ENCODE measurements at regions not wholly inside any gene's neighbourhood (a gene's known extent, or its start where the extent isn't known, plus 50 kb on each side); places are given as distances from the start of the nearest gene placed in this dataset.
A peak's percentile ranks its signal among the peaks of the same experiment; 100 is the strongest.

- no peak overlapping the region for H3K4me3 ChIP-seq
- H3K27me3 ChIP-seq (ENCODE audit: low read depth) = peaks cover 73% of the 10 kb centered on the region
- H3K36me3 ChIP-seq = no peaks in the 10 kb centered on the region
- H3K27ac ChIP-seq = no peak overlapping the region
- ATAC-seq (no peak), DNase-seq (no peak)
- no peaks in the 10 kb centered on the region for H3K4me1 ChIP-seq
- intact Hi-C loops (cut with DNase I) = no loop called here
- no peaks in the 10 kb centered on the region for H3K9me3 ChIP-seq
- TF ChIP-seq CTCF (IDR thresholded peaks at IDR 0.05) = no peak
Observed at GRCh38 chr17:49904893-49905292, 57.0 kb upstream of the TAC4 start.

GRCh38 chr17:49906531-49907136, 58.8 kb upstream of the TAC4 start:
- Histone ChIP-seq H3K4me3 (no peak overlapping the region), H3K9me3 (no peaks in the 10 kb centered on the region), H3K27me3 (ENCODE audit: low read depth) (peaks cover 84% of the 10 kb centered on the region), H3K27ac (no peak overlapping the region), H3K4me1 (no peaks in the 10 kb centered on the region), H3K36me3 (no peaks in the 10 kb centered on the region)
- DNase-seq = no peak
- intact Hi-C loops (cut with DNase I) = no loop called here
- ATAC-seq = no peak
- TF ChIP-seq CTCF (IDR thresholded peaks at IDR 0.05) = no peak

DNA sequence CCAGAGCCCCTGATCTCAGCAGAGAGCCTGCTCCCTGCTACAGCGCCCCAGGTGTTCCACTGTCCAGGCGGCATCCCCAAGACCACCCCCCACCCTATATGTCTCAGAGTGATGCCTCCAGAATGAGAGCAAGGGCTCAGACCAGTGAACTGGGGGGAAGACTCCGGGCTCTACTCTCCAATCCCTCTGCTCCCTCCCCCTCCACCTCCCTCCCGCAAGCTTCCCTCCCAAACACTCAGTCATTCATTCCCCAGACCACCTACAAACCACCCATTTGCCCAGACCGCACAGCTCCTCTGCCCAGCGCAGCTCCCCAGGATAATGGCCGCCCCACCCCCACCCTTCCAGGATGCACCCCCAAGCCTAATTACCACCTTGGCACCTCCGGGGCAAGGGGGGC, 59.4 kb upstream of the TAC4 start:
- ATAC-seq (no peak), DNase-seq (no peak)
- Histone ChIP-seq H3K9me3 (no peaks in the 10 kb centered on the region), H3K4me1 (no peaks in the 10 kb centered on the region), H3K27me3 (ENCODE audit: low read depth) (peaks cover 82% of the 10 kb centered on the region), H3K36me3 (no peaks in the 10 kb centered on the region), H3K4me3 (no peak overlapping the region), H3K27ac (no peak overlapping the region)
- intact Hi-C loops (cut with DNase I) = no loop called here
- no peak for TF ChIP-seq CTCF (IDR thresholded peaks at IDR 0.05)

GRCh38 chr17:49908782-49909714, 59.9 kb upstream of the DLX4 start:
- H3K27me3 ChIP-seq (ENCODE audit: low read depth) = peaks cover 71% of the 10 kb centered on the region
- no peak for TF ChIP-seq CTCF (IDR thresholded peaks at IDR 0.05)
- intact Hi-C loops (cut with DNase I) = no loop called here

DNA sequence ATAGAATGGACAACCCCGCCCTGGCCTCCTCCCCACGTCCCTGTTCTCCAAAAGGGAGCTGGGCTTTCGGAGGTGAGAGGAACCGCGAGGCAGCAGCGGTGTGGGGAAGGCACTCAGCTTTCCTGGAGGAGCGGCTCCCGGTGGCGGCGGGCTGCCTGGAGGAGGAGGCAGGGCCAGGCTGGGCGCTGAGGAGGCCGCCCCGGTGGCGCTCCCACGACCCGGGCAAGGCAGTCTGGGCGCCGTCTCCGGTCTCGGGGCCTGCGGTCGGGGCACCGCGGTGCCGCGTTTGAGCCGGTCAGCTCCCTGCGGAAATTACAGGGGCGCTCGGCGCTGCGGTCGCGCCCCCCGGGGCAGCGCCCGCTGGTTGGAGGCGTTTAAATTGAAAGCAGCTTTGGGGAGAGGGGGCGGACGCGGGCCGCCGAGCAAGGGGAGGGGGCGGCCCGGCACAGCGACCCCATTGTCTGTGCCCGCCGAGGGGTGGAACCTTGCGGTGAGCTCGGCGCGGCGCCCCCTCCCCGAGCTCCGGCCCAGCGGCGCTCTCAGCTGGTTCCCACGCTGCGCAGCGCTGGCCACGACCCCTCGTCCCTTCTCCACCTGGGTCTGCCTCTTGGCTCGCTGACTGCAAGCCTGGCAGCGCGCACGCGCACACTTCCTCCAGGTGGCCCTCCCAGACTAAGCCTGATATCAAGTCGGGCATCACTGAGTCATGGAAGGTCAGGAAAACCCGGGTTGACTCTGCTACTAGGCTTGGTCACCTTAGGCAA, 58.7 kb upstream of the DLX4 start:
- H3K27me3 ChIP-seq (ENCODE audit: low read depth) = peaks cover 62% of the 10 kb centered on the region
- DNase-seq (no peak), ATAC-seq (peak in 1 of 2 donors; percentile 6)
- H3K9me3 ChIP-seq = no peaks in the 10 kb centered on the region
- no peak overlapping the region for H3K27ac ChIP-seq
- no peaks in the 10 kb centered on the region for H3K4me1 ChIP-seq
- peak overlapping the region; percentile 3 for H3K4me3 ChIP-seq
- no peaks in the 10 kb centered on the region for H3K36me3 ChIP-seq
- intact Hi-C loops (cut with DNase I) = no loop called here
- TF ChIP-seq CTCF (IDR thresholded peaks at IDR 0.05) = no peak

More at GRCh38 chr17:49908782-49909714, 59.9 kb upstream of the DLX4 start:
- no peak for ATAC-seq
- Histone ChIP-seq H3K27ac (no peak overlapping the region), H3K4me1 (no peaks in the 10 kb centered on the region), H3K36me3 (no peaks in the 10 kb centered on the region), H3K9me3 (no peaks in the 10 kb centered on the region), H3K4me3 (no peak overlapping the region)
- DNase-seq = no peak
